GM21515 (cell line): ENCODE measurements at regions not wholly inside any gene's neighbourhood (a gene's known extent, or its start where the extent isn't known, plus 50 kb on each side); places are given as distances from the start of the nearest gene placed in this dataset.
A peak's percentile ranks its signal among the peaks of the same experiment; 100 is the strongest.

Experiments used
- ATAC-seq: cut with Tn5 transposase; IDR thresholded peaks from one replicate; pipeline ENCODE4 v1.9.1; 2021; ENCODE audit not compliant: unreplicated experiment

GRCh38 chrY:21261158-21261557 is 250.0 kb upstream of the RBMY1B start:
- no peak for ATAC-seq

- no peak for ATAC-seq
Observed at GRCh38 chrY:21266751-21267150, 244.4 kb upstream of the RBMY1B start.

DNA sequence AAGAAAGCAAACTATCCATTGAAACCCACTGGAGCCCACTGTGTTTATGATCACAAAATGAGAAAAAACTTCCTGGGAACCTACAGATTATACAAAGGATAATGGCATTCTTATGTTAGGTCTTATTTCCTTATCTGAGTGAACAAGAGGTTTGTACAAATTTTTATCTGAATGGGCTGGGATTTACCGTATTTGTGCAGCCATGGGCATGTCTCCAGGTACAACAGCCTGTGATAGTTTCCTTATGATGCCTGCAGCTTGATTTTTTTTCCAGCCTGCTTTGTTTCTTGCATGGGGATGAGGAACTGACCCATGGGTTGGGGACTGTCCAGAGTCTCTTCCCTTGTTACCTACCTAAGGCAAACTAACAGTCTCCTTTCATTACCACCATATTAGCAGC is 244.0 kb upstream of the RBMY1B start:
- no peak for ATAC-seq

DNA sequence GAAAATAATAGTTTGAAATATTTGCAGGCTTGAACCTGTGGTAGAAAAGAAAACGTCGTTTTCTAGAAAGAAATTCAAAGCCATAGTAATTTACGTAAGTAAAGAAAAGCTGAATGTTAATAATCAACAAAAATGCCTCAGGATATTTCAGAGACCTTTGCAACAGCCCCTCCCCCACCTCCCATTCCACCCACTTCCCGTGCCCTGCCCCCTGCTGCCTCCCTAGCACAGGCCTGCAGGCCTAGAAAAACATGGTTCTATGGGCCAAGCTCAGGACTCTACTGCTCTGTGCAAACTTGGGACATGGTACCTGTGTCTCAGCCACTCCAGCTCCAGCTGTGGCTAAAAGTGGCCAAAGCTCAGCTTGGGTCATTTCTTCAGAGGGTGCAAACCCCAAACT is 223.4 kb upstream of the RBMY1B start:
- no peak for ATAC-seq

DNA sequence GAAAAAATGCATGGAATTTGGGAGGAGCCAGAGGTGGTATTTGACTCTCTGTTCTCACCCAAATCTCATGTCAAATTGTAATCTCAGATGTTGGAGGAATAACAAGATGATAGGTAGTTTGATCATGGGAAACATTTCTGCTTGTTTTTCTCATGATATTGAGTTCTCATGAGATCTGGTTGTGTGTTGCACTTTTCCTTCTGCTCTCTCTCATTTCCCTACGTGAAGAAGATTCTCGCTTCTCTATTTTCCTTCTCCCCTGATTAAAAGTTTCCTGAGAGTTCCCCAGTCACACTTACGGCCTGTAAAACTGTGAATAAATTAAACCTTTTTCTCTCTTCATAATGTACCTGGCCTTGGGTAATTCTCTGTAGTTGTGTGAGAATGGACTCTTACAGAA is 222.2 kb upstream of the RBMY1B start:
- ATAC-seq = no peak

- ATAC-seq = no peak
Observed at GRCh38 chrY:21295206-21295605, 215.9 kb upstream of the RBMY1B start.

DNA sequence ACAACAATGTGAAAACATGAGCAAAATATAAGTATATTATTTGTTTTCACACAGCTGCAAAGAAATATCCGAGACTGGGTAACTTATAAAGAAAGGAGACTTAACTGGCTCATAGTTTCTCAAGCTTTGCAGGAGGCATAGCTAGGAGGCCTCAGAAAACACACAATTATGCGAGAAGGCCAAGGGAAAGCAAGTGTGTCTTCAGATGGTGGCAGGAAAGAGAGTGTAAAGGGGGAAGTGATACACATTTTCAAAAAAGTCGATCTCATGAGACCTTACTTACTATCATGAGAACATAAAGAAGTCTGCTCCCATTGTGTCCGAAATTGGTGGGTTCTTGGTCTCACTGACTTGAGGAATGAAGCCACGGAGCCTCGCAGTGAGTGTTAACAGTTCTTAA is 208.9 kb upstream of the RBMY1B start:
- peak; percentile 70 for ATAC-seq

DNA sequence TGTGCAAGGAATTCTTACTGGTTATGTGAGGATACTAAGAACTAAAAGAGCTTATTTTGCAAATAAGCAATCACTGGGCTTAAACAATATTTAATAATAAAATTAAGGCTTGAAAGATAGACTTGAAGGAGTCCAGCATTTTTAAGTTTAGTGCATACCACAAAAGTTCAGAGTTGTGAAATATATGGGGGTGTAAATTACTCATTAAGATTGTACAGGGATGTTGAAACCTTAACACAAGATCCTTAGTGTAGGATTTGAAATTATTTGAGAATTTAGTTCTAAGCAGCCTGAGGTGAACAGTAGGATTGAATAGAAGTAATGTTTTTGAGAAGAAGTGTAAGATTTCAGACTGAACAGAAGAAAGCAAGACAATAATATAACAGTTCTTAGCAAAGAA is 195.8 kb upstream of the RBMY1B start:
- ATAC-seq = no peak
